Lower leg skin (tissue), 4 donors: ENCODE measurements at regions not wholly inside any gene's neighbourhood (a gene's known extent, or its start where the extent isn't known, plus 50 kb on each side); places are given as distances from the start of the nearest gene placed in this dataset.

Source experiments
- DNase-seq, 2 donors: peaks; one replicate each; pipeline ENCODE4 v3.0.0-alpha.2; 2019; ENCODE audit warnings: low spot score in 2 of 2
- H3K4me3 ChIP-seq: fragments of 200-600 bp; sonication (generic); 2 replicates; pipeline ENCODE4 v1.5.1; 2017; ENCODE audit warnings: mild to moderate bottlenecking, low read depth; ENCODE audit not compliant: poor library complexity, severe bottlenecking
- POLR2A ChIP-seq, 2 donors: fragments of 450-650 bp; IDR thresholded peaks; one replicate each; pipeline ENCODE4 v1.6.1; 2016 to 2017; ENCODE audit warnings: antibody characterized with exemption in 2 of 2, mild to moderate bottlenecking in 1 of 2, moderate library complexity in 1 of 2
- WGBS, 2 donors: methylation state at CpG; one replicate each; pipeline ENCODE4 v1.1.5; 2018; 5-methylcytosine and 5-hydroxymethylcytosine counted together
- intact Hi-C: fragments of 100-400 bp; cut with DNase I; formaldehyde crosslinking; loops from one replicate; pipeline ENCODE4 v1.15.0; 2023; ENCODE audit warnings: low total_unique reads
- TF ChIP-seq, protein P1 (sequence below), 3 donors: fragments of 450-650 bp; IDR thresholded peaks; one replicate each; pipeline ENCODE4 v1.5.1; 2016; ENCODE audit warnings: antibody characterized with exemption in 3 of 3, mild to moderate bottlenecking in 3 of 3, moderate library complexity in 2 of 3

DNA sequence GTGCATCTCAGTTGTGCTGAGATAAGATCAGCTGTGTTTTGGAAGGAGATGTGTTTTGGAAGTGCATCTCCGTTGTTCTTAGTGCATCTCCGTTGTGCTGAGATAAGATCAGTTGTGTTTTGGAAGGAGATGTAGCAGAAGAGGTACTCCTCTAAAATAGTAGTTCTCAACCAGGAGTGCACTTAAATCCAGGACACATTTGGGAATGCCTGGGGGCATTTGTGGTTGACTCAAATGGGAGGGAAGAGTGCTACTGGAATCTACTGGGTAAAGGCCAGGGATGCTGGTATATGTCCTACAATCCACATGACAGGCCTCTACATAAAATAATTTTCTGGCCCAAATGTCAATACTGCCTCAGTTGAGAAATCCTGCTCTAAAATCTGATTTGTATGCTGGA is 70.8 kb upstream of the CHRDL1 start:
- WGBS, 2 donors: 36 to 58% methylated on average over 2 of the region's 2 CpGs
- no peak for DNase-seq
- intact Hi-C loops: no loop called here
- no peak overlapping the region for H3K4me3 ChIP-seq
- TF ChIP-seq, protein P1, sequence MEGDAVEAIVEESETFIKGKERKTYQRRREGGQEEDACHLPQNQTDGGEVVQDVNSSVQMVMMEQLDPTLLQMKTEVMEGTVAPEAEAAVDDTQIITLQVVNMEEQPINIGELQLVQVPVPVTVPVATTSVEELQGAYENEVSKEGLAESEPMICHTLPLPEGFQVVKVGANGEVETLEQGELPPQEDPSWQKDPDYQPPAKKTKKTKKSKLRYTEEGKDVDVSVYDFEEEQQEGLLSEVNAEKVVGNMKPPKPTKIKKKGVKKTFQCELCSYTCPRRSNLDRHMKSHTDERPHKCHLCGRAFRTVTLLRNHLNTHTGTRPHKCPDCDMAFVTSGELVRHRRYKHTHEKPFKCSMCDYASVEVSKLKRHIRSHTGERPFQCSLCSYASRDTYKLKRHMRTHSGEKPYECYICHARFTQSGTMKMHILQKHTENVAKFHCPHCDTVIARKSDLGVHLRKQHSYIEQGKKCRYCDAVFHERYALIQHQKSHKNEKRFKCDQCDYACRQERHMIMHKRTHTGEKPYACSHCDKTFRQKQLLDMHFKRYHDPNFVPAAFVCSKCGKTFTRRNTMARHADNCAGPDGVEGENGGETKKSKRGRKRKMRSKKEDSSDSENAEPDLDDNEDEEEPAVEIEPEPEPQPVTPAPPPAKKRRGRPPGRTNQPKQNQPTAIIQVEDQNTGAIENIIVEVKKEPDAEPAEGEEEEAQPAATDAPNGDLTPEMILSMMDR (IDR thresholded peaks at IDR 0.05): no peak
- TF ChIP-seq POLR2A (IDR thresholded peaks at IDR 0.05): no peak

DNA sequence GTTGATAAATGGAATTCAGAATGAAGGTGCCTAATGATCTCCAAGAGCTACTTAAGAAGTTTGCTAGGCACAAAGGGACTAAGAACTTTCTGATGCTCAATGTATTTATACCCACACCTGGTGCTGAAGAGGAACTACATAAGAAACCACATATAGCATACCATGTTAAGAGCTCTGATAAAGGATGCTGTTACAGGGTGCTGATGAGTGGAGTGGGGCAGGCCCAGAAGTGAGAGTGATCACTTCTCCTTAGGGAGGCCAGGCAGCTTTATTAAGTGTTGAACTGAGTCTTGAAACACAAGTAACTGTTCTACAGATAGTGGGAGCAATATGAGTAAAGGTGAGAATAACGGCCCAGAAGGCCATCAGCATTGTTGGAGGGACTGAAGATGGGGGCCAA is 68.3 kb upstream of the CHRDL1 start:
- no peak overlapping the region for H3K4me3 ChIP-seq
- 67 to 93% methylated on average over 1 of the region's 1 CpG for WGBS, 2 donors
- no peak for TF ChIP-seq POLR2A (IDR thresholded peaks at IDR 0.05)
- TF ChIP-seq, protein P1 (IDR thresholded peaks at IDR 0.05): no peak
- DNase-seq: no peak
- intact Hi-C loops: no loop called here

- 60 to 63% methylated on average over 2 of the region's 2 CpGs for WGBS, 2 donors
- no peak for DNase-seq
- intact Hi-C loops: no loop called here
- TF ChIP-seq, protein P1 (IDR thresholded peaks at IDR 0.05): no peak
- no peak for TF ChIP-seq POLR2A (IDR thresholded peaks at IDR 0.05)
- H3K4me3 ChIP-seq: no peak overlapping the region
Measured at GRCh38 chrX:110858565-110858964, 62.9 kb upstream of the CHRDL1 start.

DNA sequence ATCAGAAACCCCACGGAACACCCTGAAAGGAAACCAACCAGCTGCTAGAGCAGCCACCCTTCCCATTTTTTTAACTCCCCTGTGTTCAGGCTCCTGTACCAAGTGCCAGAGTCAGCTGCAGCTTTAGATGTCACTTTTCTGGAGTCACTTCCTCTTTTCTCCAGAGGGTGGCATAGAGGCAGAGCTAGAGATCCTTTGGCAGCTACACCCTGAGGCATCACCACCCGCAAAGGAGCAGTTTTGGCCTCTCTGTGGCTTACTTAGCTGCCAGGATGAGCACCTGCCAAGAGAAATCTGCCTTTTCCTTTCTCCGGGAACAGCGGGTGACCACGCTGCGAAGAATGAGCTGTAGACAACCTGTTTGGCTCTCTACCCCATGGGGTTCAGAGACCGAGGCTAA is 58.0 kb upstream of the CHRDL1 start:
- intact Hi-C loops: no loop called here
- peak in 1 of 2 donors; percentile 18 for DNase-seq
- no peak overlapping the region for H3K4me3 ChIP-seq
- TF ChIP-seq POLR2A (IDR thresholded peaks at IDR 0.05): no peak
- TF ChIP-seq, protein P1 (IDR thresholded peaks at IDR 0.05): no peak
- whole genome bisulfite sequencing, 2 donors: 9 to 15% methylated on average over 7 of the region's 7 CpGs

- intact Hi-C loops: no loop called here
Measured at GRCh38 chrX:110852180-110852579, 56.6 kb upstream of the CHRDL1 start.

DNA sequence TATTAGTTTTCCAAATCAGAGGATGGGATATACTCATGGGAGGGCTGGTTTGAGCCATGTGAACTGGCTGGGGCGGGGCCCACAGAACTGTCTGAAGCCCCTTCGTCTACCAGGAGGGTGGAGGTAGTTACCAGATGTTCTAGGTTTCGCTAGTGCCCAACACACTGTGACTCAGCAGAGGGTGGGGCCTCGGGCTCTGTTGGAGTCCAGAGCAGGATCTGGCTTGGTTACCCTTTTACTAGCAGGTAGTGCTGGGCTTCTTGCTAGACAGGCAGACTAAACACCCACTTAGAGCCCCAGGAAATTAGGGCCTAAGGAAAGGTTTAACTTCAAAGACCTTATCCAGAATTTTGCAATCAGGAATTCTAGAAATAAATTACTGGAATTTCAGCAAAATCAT is 56.2 kb upstream of the CHRDL1 start:
- TF ChIP-seq, protein P1 (IDR thresholded peaks at IDR 0.05): no peak
- TF ChIP-seq POLR2A (IDR thresholded peaks at IDR 0.05): no peak
- 27 to 43% methylated on average over 3 to 4 of the region's 4 CpGs for WGBS, 2 donors
- no peak for DNase-seq
- no peak overlapping the region for H3K4me3 ChIP-seq
- intact Hi-C loops: no loop called here

More at GRCh38 chrX:110852180-110852579, 56.6 kb upstream of the CHRDL1 start:
- no peak for DNase-seq
- TF ChIP-seq, protein P1 (IDR thresholded peaks at IDR 0.05): no peak
- no peak for TF ChIP-seq POLR2A (IDR thresholded peaks at IDR 0.05)
- H3K4me3 ChIP-seq: no peak overlapping the region
- 45 to 50% methylated on average over 4 of the region's 4 CpGs for WGBS, 2 donors
